ENCODE measurements at regions not wholly inside any gene's neighbourhood (a gene's known extent, or its start where the extent isn't known, plus 50 kb on each side); places are given as distances from the start of the nearest gene placed in this dataset.

DNA sequence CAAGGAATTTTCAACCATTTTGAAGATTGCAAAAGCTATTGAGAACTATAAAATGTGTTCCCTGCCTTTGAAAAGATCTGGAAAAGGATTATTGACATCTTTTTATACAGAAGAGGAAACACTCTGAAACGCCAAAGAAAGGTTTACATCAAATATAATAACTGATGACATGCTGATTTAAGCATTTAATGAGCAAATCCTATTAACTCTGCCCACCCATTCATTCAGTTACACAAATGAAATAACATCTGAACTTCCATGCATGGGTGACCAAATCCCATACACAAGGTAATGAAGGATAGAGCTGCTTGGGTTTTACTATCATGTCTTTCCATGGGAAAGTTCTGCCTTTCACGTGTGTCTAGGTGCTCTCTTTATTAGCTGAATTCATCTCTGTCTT, 589.4 kb upstream of the WWC1 start:
- TF ChIP-seq POLR2A (IDR thresholded peaks at IDR 0.05; ENCODE audit: low read length) (no peak), GATA1 (IDR thresholded peaks at IDR 0.05; ENCODE audit: low read depth, low read length) (no peak)
